Gastroesophageal sphincter (tissue), 3 donors: ENCODE measurements at regions not wholly inside any gene's neighbourhood (a gene's known extent, or its start where the extent isn't known, plus 50 kb on each side); places are given as distances from the start of the nearest gene placed in this dataset.

Experiments used
- EP300 ChIP-seq: sonication (generic); formaldehyde crosslinking; IDR thresholded peaks from one replicate; pipeline ENCODE4 v1.6.1; 2017; ENCODE audit warnings: antibody characterized with exemption, mild to moderate bottlenecking
- POLR2A ChIP-seq, 2 donors: fragments of 450-650 bp; IDR thresholded peaks; one replicate each; pipeline ENCODE4 v1.6.1; 2017; ENCODE audit warnings: antibody characterized with exemption in 2 of 2, mild to moderate bottlenecking in 2 of 2, moderate library complexity in 1 of 2
- POLR2AphosphoS5 ChIP-seq: sonication (generic); formaldehyde crosslinking; IDR thresholded peaks from one replicate; pipeline ENCODE4 v1.6.1; 2017; ENCODE audit warnings: antibody characterized with exemption
- TF ChIP-seq, protein P1 (sequence below), 4 experiments: fragments of 200-600 bp in 2 of 4; fragments of 450-650 bp in 2 of 4; sonication (generic) in 1 of 4; IDR thresholded peaks; one replicate each; pipeline ENCODE4 v1.5.1; 2017 to 2019; ENCODE audit warnings: antibody characterized with exemption in 4 of 4, mild to moderate bottlenecking in 2 of 4, moderate library complexity in 2 of 4

DNA sequence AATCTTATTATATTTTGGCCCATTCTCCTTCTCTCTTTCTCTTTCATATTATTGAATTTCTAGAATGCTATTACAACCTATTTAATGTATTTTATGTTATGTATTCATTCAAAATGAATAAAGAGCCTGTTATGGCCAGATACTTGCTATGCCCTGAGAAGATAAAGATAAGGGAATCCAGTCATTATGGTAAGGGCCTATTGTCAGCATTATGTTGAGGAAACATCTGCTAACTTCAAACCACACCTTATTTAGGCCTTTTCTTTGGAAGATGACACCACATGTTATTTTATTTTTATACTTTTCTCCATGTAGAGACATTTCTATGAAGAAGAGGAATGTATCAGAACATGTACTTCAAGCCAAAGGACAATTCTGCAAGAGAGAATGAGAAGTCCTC lies 60.5 kb upstream of the MPP7 start:
- no peak for TF ChIP-seq POLR2A (IDR thresholded peaks at IDR 0.05)
- TF ChIP-seq POLR2AphosphoS5 = no peak
- TF ChIP-seq, protein P1, sequence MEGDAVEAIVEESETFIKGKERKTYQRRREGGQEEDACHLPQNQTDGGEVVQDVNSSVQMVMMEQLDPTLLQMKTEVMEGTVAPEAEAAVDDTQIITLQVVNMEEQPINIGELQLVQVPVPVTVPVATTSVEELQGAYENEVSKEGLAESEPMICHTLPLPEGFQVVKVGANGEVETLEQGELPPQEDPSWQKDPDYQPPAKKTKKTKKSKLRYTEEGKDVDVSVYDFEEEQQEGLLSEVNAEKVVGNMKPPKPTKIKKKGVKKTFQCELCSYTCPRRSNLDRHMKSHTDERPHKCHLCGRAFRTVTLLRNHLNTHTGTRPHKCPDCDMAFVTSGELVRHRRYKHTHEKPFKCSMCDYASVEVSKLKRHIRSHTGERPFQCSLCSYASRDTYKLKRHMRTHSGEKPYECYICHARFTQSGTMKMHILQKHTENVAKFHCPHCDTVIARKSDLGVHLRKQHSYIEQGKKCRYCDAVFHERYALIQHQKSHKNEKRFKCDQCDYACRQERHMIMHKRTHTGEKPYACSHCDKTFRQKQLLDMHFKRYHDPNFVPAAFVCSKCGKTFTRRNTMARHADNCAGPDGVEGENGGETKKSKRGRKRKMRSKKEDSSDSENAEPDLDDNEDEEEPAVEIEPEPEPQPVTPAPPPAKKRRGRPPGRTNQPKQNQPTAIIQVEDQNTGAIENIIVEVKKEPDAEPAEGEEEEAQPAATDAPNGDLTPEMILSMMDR (IDR thresholded peaks at IDR 0.05) = no peak
- no peak for TF ChIP-seq EP300
